Muscle of back (tissue), 3 donors: ENCODE measurements at regions not wholly inside any gene's neighbourhood (a gene's known extent, or its start where the extent isn't known, plus 50 kb on each side); places are given as distances from the start of the nearest gene placed in this dataset.
A peak's percentile ranks its signal among the peaks of the same experiment; 100 is the strongest.

ENCODE experiments used
- DNase-seq, 3 donors: peaks; one replicate each; pipeline versions ENCODE4 v3.0.0 to v3.0.0-alpha.2; 2013

DNA sequence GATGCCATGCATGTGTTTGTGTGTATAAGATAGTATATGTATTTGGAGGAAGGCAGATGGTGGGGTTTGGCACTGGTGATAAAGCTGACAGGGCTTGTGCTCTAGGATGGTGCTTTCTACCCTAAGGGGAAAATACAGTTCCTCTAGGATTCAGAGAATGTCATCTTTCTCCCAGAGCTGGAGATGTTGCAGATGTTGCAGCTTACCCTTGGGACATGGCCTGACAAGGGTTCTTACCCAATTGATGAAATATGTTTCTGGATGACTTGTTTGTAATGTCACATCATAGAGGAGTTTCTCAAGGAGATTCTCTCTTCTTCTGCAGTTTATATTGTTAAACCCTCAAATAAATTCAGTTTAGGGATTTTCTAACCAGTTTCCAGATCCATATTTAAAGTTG is 52.5 kb upstream of the PITX2 start:
- DNase-seq, result no peak

DNA sequence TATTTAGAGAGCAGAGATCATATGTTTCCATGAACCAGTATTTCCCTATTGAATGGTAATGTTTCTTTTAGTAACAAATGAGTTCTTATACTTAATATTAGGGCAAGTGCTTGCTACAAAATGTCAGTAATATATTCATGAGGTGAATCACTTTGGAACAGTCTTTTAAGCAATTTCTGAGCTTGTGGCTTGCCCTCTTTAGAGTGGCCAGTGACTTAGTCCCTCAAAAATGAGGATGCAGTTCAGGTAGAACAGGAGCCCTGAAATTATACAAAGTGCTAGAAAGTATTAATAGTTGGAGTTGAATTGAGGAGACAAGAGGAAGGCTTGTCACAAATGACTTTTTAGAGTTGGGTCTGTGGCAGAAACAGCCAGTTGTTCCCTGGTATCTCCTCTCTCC is 53.4 kb upstream of the PITX2 start:
- DNase-seq, result no peak

DNA sequence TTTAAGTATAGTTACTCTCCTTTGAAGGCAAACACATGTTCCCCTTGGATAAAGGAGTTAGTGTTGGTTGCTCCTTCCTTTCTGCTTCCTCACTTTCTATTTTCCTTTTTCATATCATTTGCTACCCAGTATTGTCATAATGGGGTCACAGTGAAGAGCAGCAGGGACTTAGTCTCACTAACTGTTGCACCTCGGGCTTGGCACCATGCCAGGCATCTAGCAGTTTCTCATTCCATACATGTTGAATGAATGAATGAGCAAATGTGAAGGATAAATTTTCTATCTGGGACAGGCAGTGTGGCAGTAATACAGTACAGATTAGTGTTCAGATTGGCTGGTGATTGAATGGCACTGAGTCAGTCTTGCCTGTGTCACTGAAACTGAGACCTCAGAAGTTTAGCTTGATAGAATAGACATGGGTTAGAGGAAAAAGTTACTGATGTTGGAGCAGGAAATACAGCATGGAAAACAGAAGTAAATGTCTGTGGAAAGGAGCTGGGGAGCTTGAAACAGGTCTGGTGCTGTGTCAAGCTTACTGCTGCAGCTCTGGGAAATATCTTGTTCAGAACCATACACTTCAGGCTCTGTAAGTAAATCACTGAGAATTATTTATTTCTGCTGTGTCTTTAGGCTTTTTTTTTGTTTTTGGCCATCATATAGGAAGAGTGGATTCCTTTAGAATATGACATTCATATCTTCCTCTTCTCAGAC is 55.8 kb upstream of the PITX2 start:
- no peak for DNase-seq

DNA sequence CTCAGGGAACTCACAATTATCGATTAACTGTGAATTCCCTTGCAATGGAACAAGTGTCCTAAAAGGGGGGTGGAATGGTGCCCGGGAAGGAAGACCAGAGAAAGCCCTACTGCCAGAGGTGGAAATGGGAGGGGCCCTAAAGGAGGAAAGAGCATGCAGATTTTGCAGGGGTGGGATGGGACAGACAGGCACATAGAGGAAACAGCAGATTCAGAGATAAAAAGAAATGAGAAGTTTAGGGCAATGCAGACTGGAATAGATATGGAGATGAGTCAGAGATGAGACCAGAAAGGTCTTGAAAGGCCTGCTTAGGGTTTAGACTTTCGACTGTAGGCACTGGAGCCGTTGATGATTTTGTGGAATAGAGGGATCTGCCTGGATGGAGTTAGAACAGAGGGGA is 57.4 kb upstream of the PITX2 start:
- DNase-seq, result no peak

DNA sequence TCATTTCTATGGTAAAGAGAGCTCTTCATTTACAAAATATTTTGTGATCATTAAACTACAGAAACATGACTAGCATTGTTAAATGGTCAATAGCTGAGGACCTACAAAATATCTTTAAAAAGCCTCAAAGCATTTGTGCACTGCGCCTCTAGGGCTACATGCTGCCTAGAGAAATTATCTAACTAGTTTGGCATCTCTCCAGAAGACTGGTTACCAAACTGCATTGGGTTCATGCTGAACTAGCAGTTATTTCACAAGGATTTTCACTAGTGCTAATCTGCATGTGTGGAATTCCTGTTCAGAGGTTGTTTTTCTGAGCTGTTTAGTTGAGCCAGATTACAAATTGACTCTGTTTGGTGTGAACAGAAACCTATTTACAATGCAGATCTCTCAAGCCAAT is 58.5 kb upstream of the PITX2 start:
- no peak for DNase-seq

DNA sequence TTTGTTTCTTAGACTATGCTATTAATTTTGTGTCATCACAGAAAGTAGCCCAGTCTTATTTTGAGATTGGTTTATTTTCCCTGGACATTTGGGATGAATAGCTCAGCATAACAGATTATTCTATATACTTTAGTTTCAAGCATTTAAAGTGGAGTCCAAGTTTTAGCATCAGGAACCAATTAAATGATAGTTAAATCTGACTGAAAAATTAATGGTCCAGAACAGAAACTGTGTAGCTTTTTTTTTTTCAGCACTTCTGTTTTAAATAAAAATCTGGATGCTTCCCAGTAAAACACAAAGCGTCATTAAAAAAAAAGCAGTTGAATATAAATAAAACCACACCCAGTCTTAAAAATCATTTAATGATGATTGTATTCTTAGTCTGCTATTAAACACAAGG is 59.4 kb upstream of the PITX2 start:
- DNase-seq, result peak; percentile 59 to 73 (median 66)

DNA sequence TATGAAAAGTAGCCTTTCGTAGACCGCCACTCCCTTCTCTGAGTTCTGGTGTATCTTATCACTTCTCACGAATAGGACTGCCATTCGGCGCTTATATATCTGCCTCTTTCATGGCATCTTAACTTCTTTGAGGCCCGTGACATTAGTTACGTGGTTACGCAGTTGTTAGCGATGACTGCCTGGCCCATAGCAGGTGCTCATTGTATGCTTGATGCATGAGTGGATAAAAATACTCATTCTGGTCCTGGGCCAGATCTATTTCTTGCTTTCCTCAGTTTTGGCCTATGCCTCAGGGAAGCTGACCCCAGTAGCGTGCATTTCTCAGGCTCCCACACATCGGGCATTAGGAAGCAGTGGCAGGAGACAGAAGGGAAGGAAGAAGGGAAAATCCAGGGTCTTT is 60.7 kb upstream of the PITX2 start:
- peak in 1 of 3 donors; percentile 35 for DNase-seq

DNA sequence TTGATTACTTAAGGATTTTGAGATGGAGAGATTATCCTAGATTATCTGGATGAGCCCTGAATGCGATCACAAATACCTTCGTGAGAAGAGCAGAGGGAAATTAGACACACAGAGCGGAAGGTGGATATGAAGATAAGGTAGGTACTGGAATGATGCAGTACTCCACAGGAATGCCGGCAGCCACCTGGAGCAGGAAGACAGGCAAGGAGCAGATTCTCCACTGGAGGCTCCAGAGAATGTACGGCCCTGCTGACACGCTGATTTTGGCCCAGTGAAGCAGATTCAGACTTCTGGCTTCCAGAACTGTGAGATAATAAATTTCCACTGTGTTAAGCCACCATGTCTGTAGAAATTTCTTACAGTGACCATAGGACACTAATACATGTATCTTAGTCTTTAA is 79.4 kb upstream of the PITX2 start:
- no peak for DNase-seq

DNA sequence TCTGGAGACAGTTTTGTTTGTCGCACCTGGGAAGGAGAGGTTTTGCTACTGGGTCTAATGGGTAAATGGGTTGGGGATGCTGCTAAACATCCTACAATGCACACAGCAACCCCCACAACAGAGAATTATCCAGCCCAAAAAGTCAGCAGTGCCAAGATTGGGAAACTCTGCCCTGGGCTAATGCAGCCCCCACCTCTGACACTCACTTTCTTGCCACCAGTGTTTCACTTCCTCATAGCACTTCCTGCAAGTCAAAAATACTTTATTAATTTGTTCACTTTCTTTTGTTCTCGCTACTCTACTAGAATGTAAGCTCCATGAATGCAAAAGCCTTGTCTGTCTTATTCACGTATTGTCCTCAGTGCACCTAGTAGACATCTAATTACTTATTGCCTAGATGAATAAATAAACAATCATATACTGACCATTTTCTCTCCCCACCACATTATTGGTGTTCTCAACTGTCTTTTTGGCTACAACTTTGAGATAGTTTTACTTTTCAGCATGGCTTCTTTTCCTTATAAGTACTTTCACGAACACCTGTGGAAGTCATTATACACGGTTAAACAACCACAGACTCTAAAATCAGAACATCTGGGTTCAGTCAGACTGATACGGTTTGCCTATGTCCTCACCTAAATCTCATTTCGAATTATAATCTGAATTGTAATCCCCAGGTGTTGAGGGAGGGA is 82.0 kb upstream of the PITX2 start:
- no peak for DNase-seq

DNA sequence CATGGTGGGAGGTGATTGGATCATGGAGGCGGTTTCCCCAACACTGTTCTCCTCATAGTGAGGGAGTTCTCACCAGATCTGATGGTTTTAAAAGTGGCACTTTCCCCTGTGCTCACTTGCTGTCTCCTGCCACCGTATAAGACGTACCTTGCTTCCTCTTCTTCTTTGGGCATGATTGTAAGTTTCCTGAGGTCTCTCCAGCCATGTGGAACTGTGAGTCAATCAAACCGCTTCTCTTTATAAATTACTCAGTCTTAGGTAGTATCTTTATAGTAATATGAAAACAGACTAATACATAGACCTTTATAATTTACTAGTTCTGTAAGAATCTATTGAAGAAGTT is 82.5 kb upstream of the PITX2 start:
- DNase-seq, result no peak

DNA sequence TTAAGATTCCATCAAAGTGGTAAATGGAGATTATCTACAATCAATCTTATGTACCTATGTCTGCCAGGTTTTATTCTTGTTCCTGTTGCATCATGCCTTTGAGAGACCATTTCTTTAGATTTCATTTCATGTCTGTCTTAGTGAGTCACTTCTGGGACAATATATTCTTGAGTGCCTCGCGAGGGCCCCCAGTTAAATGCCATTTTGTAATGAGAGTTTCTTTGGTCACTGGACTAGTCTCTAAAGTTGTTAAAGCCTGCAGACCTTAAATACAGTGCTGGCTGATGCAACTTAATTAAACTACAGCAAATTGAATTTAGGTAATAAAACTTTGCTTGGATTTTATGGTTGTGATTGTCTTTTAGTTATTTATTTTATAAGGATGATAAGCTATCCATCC is 87.2 kb upstream of the PITX2 start:
- DNase-seq, result no peak

DNA sequence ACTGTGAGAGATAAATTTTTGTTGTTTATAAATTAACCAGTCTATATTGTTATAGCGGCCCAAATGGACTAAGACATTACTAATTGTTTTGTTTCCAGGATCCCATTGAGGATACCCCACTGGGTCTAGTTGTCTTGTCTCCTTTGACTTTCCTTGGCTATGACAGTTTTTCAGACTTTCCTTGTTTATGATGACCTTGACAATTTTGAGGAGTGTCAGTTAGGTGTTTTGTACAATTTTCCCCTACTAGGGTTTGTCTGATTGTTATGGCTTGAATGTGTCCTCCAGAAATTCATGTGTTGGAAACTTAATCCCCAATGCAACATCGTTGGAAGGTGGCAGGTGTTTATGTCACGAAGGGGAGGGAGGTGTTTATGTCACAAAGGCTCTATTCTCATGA is 89.6 kb upstream of the PITX2 start:
- no peak for DNase-seq

DNA sequence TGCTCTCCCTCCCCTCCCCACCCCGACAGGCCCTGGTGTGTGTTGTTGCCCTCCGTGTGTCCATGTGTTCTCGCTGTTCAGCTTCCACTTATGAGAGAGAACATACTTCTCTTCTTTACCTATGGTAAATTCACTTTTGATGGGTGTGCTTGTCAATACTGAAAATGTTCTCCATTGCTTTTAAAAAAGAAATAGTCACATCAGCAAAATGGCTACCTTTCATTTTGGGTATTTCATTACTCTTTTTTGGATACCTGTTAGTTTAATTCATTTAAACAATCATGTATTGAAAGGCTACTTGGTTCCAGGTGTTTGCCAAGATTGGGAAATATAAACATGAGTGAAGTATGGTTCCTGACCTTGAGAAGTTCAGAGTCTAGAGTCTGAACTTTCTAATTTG is 107.4 kb upstream of the PITX2 start:
- DNase-seq, result no peak

DNA sequence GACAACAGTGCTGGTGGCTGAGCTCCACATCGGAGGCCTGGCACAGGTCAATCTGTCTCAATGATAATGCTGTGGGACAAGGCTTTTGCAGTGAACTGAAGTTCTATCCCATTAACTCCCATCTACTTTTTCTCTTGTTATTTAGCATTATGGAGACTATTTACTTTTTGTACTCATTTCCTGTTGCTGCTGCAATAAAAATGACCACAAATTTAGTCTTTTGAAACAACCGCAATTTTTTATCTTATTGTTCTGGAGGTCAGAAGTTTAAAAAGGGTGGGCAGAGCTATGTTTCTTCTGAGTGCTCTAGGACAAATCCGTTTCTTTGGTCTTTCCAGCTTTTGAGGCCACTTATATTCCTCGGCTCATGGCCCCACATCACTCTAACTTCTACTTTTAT is 111.0 kb upstream of the PITX2 start:
- no peak for DNase-seq

DNA sequence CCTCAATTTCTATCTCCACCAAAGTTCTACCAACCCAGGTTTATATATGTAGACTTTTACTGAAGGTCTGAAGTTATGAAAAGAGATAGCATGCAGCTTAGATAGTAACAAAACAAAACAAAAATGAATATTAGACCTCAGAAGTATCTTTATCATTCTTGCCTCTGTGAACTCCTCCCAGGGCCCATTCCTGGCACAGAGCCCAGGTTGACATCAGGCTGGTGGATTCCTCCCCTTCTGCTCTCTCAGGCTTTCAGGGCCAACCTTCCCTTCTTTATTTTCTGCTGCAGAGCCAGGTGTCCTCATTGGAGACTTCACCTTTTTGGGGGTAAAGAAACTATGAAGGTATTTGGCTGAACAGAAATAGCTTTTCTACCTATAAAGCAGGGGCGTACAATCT is 112.8 kb upstream of the PITX2 start:
- DNase-seq, result no peak

DNA sequence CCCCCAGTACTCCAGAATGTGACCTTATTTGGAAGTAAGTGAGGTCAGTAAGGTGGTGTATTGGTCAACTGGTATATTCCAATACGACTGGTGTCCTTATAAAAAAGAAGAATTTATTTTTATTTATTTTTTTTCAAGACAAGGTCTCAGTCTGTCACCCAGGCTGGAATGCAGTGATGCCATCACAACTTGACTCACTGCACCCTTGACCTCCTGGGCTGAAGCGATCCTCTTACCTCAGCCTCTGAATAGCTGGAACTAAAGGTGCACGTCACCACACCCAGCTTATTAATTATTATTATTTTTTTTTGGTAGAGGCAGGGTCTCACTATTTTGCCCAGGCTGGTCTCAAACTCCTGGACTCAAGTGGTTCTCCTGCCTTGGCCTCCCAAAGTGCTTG is 115.1 kb upstream of the PITX2 start:
- no peak for DNase-seq

DNA sequence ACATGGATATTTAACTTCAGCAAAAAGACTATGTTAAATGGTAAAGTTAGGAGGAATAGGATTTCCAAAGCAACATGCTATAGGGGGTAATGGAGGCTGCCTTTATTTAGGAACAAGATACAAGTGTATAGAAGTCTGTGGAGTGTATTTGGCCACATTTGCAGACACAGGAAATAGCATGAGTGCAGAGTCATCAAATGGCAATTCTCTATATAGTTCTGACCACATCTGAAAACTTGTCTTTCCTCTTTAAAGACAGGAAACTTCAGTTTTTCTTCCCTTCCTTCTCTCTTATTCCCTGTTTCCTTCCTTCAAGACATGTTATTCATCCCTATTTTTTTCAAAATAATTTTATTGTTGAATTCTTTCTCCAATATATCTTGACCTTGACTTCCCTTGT is 119.3 kb upstream of the PITX2 start:
- peak in 1 of 3 donors; percentile 38 for DNase-seq

DNA sequence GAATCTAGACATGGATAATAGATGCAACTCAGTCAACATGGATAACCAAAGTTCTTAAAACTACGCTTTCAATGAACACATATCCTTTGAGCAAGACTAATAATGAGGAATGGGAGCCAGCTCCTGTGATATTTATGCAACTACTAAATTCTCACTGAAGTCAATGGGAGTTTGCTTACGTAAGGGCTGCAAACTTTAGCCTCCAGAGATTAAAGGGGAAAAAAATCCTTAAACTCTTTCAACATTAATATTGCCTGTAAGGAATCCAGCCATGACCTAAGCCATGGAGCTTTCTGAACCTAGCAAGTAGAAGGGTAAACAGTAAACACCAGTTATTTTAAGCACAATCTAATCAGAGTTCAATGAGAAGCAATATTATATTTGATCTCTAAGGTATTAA is 125.2 kb upstream of the PITX2 start:
- DNase-seq, result no peak

DNA sequence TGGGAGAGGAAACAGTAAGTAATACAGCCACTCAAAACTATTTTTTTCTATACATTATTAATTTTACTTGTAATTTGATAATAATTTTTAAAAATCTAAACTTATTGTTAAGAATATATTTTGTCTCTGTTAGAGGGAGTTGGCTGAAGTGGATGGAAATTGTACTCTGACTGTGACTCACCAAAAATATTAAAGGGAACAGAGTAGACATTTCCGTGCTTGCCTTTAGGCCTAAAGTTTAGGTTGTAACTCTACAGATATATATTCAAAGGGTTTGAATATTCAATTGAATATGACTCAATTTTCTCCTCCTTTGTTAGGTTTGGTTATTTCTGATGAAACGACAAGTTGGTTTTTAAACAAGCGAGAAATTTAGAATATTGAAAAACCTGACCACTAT is 128.3 kb upstream of the PITX2 start:
- no peak for DNase-seq

DNA sequence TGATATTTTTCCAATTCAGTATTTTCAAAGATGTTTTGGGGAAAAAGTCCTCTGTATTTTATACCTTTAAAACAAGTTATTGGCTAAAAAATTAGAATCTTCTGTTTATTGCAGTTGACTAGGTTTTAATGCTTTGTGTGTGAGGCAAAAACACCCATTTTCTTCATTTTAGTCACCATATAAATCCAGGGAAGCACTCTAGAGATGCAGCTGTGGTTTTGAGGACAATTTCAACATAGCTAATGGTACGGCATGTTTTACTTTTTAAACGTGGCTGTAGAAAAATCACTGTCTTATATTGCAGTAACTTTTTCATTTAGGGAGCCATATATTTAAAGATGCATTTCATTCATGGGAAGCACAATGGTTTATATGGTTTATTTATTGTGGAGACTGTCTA is 129.1 kb upstream of the PITX2 start:
- no peak for DNase-seq

DNA sequence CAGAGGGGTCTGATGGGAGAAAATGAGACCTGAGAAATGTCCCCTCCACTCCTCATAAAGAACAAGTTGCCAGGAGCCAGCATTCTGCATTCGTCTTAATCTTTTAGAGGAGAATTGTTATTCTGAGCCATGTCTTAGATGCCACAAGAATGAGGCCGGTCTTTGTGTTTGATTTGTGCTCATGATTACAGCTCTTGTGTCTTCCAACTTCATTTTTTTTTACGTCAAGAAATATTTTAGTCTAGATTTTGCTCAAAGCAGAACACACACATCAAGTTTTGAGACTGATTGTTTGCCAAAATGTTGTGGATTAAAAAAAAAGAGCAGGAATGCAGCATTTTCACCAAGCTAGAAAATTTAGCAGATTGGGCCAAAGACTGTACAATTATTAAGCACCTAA is 130.6 kb upstream of the PITX2 start:
- DNase-seq, result no peak

DNA sequence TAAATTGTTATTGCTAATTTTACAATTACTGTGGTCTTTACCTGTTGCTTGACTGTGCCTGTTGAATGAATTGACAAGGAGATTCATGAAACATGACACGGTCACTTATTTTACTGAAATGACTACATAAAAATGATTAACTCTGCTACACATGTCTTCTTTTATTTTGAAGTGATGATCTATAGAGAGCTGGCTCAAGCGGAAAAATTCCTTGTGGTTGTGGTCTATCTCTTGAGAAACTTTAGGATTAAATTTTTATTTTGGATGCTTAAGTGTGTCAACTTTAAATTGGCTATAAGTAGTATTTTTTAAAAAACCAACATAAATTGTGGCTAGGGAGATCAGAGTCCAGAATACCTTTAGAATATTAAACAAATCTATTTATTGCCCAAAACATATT is 131.8 kb upstream of the PITX2 start:
- peak in 1 of 3 donors; percentile 30 for DNase-seq

DNA sequence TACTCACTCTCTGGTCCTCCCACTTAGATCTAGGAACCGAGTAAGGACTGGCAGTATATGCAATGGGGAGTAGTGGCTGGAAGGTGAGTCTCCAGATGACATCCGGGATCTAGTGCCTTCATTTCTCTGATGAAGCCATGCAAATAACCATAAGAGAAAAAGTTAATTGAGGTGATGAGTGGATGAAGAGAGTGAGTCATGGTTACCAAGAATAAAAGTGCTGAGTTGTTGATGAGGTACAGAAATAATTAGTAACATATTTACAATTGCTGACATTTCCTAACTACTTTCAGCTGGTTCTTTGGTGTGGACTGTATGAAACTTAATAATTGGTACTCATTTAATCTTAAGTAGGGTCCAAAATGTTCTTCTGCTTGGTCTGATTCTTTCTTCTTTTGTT is 146.7 kb upstream of the PITX2 start:
- no peak for DNase-seq

DNA sequence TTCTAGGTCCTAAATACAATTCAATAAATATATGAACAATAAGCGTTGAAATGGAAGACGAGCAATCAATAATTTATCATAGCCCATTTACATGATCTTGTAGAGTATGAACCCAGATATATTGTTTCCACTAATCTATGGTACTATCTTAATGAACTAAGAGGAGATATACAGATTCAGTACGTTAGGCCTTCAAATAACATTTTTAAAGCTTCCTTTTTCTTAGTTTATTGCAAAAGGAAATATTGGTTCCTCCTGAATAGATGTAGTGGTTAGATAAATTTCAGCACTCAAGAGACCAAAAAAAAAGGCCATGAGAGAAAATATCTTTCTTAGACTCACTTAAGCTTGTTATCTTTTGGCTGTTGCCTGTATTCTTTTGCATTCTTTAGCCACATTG is 147.5 kb upstream of the PITX2 start:
- no peak for DNase-seq
